GM12892 (cell line): ENCODE measurements at regions not wholly inside any gene's neighbourhood (a gene's known extent, or its start where the extent isn't known, plus 50 kb on each side); places are given as distances from the start of the nearest gene placed in this dataset.
"Not testable (repeated sequence)": the region's sequence is repeated elsewhere in the genome, so short reads cannot be mapped to it uniquely, and the experiment has no call there.

Experiments
- DNase-seq: peaks from one replicate; pipeline ENCODE4 v3.0.0; 2011; ENCODE audit not compliant: insufficient read length
- FAIRE-seq: peaks from 2 replicates; lab custom pipeline; 2011; peaks lifted over from hg19 to GRCh38; lab: Jason Lieb, UNC
- POLR2A ChIP-seq: IDR thresholded peaks from 2 replicates; pipeline ENCODE4 v1.6.1; 2011; ENCODE audit warnings: low read depth, low read length, control low read depth
- POLR2AphosphoS5 ChIP-seq: IDR thresholded peaks from 2 replicates; pipeline ENCODE4 v1.6.1; 2011; ENCODE audit warnings: low read depth, low read length, control low read depth
- TAF1 ChIP-seq: IDR thresholded peaks from 2 replicates; pipeline ENCODE4 v1.6.1; 2011; ENCODE audit warnings: low read depth, mild to moderate bottlenecking, control low read depth, low read length, borderline replicate concordance

DNA sequence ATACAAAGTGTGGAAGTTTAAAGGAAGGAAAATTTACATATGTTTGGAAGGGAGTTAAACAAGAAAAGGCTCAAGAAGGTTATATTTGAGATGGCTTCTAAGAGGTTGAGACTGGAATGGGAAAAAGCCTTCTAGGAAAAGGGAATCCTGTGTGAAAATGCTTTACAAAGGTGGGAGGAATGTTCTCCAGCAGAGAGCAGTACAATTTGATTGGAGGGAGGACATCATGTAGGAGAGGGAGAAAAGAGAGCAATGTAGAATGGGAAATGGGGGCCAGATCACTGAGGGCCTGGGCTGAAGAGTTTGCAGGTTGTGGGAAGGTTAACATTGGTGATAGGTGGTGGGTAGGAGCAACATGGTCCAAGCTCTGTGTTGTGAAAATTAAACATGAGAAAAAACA, 366.9 kb downstream of the XPNPEP1 start:
- DNase-seq (no peak), FAIRE-seq (no peak)
- TF ChIP-seq POLR2A (no peak), POLR2AphosphoS5 (no peak), TAF1 (no peak)

DNA sequence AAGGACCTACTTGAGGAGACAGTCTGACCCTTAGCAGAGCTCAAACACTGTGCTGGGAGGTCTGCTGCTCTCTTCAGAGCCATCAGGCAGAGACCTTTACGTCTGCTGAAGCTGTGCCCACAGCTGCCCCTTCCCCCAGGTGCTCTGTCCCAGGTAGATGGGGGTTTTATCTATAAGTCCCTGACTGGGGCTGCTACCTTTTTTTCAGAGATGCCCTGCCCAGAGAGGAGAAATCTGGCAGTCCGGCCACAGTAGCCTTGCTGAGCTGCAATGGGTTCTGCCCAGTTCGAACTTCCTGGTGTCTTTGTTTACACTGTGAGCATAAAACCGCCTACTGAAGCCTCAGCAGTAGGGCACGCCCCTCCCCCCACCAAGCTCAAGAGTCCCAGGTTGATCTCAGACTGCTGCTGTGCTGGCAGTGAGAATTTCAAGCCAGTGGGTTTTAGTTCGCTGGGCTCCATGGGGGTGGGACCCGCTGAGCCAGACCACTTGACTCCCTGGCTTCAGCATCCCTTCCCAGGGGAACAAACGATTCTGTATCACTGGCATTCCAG, 381.2 kb downstream of the XPNPEP1 start:
- DNase-seq, FAIRE-seq: not testable (repeated sequence)

DNA sequence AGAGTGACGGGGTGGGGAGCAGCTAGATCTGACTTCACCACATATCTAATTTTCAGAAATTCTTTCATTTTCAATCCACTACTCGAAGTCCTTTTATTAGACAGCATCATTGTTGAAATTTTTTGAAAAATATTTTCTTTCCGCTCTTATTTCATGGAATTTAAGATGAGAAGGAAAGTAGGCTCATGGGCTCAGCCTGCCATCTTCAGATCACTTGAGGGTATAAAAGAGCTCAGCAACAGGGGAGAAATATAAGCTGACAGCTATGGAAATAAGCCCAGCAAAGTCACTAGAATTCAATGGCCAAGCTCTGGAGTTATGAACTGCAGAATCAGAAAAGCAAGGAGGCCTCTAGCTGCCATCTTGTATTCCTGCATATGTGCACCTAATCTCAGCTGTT, 389.1 kb downstream of the XPNPEP1 start:
- TF ChIP-seq POLR2AphosphoS5 (no peak), TAF1 (no peak), POLR2A (no peak)
- FAIRE-seq (no peak), DNase-seq (no peak)

DNA sequence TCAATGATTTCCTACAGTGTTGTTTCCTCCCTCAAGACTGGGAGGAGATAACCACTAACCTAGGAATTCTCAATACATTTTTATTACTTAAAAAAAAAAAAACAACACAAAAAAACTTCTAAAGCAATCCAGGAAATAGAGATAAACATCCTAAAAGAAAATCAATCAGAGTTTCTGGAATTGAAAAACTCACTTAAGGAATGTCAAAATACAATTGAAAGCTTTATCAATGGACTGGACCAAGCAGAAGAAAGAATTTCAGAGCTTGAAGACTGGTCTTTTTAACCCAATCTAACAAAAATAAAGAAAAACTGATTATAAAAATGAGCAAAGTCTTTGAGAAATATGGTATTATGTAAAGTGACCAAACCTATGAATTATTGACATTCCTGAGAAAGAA, 394.1 kb downstream of the XPNPEP1 start:
- no peak for FAIRE-seq
- no peak for TF ChIP-seq TAF1
- no peak for TF ChIP-seq POLR2AphosphoS5
- no peak for TF ChIP-seq POLR2A
- no peak for DNase-seq

DNA sequence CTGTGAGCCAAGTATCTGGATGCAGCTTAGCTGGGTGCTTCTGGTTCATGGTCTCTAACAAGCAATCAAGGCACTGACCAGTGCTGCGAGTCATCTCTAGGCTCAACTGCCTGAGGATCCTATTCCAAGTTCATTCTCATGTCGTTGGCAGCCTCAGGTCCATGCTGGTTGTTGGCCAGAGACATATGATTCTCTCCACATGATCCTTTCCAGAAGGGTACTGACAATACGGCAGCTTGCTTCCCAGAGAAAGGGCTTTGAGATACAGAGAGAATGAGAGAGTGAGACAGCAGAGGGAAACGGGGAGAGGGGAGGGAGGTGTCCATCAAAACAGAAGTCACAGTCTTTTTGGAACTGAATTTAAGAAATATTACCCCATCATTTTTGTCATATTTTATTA, 405.6 kb downstream of the XPNPEP1 start:
- no peak for FAIRE-seq
- DNase-seq: no peak
- TF ChIP-seq POLR2AphosphoS5 (no peak), TAF1 (no peak), POLR2A (no peak)

DNA sequence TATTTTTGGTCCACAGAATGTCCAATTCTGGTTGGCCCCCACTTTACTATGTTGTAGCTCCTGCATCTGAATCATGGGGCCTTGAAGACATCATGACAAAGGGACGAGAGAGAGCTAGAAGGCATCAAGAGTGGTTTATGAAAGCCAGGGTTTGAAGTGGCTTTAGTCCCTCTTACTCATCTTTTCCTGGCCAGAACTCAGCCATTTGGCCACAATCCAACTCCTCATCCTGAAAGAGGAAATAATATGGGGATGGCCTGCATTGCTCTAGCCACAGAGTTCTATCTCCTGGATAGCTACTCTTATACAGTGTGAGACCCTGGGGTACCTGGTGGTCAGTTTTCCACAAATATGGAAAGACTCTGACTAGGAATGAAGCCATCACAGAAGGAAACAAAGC, 418.9 kb downstream of the XPNPEP1 start:
- no peak for TF ChIP-seq POLR2A
- TF ChIP-seq TAF1: no peak
- no peak for TF ChIP-seq POLR2AphosphoS5
- FAIRE-seq (no peak), DNase-seq (no peak)

DNA sequence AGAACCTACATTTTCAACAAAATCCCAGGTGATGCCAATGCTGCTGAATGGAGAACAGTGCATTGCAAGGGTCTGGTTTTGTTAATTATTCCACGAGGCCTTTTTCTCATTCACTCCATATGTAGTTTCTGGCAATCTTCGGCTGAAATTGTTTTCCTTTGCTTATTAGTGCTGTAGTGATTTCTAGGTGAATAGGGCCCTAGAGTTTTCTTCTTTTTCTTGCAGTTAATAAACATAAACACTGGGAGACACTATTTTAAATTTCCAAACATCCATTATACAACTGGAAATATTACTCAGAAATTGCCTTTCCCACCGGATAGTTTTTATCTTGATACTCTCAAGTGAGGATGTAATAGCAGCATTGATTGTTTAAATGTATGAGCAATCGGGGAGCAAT, 435.6 kb downstream of the XPNPEP1 start:
- DNase-seq (no peak), FAIRE-seq (no peak)
- no peak for TF ChIP-seq POLR2AphosphoS5
- TF ChIP-seq POLR2A: no peak
- no peak for TF ChIP-seq TAF1

DNA sequence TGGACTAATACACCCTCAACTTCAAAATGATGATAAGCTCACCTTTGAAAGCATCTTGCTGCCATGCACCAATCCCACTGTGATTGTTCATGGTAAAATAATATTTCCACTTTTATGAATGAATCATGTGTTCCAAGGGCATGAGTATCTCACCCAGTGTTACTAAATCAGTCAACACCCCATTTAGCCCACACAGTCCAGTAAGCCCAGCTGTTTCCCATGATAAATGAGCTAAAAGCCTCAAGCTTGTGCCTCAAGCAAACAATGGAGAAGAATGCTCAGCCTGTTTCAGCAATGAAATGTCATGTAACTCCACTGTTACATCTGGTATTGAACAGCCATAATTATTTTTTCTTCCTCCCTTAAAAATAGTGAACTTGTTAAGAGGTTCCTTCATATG, 442.5 kb downstream of the XPNPEP1 start:
- FAIRE-seq (no peak), DNase-seq (no peak)
- TF ChIP-seq POLR2A (no peak), TAF1 (no peak), POLR2AphosphoS5 (no peak)

DNA sequence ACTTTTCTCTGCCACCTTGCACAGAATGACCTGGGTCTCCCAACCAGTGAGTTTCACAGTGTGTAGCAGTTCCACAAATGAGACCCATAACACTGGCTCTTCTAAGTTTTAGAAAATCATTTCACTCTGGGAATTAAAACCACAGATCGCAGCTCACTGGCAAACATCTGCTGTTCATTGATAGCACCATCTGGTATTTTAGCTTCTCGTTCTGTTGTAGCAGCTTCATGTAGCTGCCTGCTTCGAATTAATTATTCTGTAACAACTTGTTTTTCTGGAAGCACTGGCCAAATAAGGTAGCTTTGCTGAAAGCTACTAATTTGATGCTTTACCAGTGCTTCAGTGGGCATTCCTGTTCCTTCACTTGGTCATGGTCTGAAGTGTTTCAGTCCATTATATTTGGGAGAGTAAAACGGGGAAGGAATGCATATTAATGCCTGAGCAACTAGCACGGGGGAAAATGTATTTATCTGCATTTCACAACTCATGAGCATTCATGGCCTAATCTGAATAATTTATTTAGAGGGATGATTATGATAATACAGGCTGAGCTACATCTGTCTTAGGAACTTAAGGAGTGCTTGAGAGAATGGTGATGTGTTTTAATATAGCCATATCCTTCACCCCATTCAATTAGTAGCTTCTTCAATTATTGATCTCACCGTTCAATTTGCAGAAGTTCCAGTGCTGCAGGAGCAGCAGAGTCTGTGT, 447.4 kb downstream of the XPNPEP1 start:
- no peak for FAIRE-seq

DNA sequence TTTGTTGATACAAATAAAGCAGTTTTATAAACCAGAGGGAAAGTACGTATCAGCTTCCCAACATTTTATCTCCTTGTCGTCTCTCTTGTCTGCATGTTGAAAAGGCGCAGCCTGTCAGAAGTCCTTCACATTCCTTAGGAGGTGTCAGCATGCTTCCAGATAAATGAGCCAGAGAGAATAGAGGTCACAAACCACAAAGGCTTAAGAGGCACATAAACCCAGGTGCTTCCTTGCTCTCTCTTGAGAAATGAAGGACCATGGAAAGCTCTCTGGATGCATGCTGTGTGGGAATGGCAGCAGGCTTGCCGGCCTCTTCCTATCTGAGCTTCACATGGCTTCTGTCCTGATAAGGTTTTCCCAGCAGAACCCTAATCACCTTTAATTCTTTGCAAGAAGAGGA, 448.5 kb downstream of the XPNPEP1 start:
- TF ChIP-seq POLR2AphosphoS5: no peak
- FAIRE-seq (no peak), DNase-seq (no peak)

More for the DNA sequence above, 447.4 kb downstream of the XPNPEP1 start:
- DNase-seq: no peak
- TF ChIP-seq TAF1 (no peak), POLR2A (no peak), POLR2AphosphoS5 (no peak)

DNA sequence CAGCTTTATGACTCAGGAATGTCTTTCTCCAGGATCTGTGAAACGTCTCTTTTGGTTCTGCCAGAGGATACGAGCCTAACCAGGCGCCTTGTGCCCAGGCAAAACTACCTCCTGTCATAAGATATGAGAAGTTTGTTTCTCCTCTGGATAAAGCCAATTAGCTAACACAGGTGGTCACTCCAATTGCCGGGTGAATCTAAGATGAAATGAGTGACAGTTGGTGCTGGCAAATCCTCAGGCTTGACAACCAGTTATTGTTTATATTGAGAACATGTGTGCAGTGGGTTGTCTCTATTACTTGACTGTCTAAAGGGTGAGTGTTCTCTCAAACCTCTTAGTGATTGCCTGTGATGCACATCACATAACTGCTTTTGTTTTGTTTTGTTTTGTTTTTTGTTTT, 449.1 kb downstream of the XPNPEP1 start:
- TF ChIP-seq TAF1 (no peak), POLR2A (no peak), POLR2AphosphoS5 (no peak)
- no peak for FAIRE-seq
- DNase-seq: no peak

DNA sequence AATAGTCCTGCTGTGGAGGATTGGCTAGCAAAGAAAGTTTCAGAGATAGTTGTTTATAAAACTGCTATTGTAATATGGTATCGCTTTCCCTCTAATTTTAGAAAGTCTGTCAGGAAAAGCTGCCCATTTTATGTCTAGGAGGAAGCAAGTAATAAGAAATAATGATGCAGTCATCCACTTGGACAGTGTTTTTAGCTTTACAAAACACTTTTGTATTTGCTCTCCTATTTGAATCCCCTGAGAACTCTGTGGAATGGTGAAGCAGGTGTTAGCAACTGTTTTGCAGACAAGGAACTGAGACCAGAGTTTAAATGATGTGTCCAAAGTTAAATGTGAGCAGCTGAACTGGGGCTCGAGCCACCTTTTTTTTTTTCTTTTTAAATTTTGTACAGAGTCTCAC, 455.8 kb downstream of the XPNPEP1 start:
- no peak for FAIRE-seq
- no peak for TF ChIP-seq POLR2AphosphoS5
- no peak for TF ChIP-seq TAF1
- no peak for TF ChIP-seq POLR2A
- no peak for DNase-seq

DNA sequence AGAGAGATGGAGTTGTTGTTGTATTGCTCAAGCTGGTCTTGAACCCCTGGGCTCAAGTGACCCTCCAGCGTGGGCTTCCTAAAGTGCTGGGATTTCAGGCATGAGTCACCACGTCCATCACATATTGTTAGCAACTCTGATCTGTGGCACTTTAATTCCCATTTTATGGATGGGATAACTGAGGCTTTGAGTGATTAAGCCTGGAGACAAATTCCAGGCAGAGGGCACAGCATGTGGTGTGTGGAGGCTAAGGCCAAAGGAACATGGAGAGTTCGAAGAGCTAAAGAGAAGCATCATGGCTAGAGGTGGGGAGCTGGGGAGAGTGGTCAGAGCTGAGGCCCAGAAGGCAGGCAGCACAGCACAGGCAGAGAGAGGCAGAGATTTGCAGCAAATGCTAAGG, 458.4 kb downstream of the XPNPEP1 start:
- FAIRE-seq (no peak), DNase-seq (no peak)
- no peak for TF ChIP-seq TAF1

DNA sequence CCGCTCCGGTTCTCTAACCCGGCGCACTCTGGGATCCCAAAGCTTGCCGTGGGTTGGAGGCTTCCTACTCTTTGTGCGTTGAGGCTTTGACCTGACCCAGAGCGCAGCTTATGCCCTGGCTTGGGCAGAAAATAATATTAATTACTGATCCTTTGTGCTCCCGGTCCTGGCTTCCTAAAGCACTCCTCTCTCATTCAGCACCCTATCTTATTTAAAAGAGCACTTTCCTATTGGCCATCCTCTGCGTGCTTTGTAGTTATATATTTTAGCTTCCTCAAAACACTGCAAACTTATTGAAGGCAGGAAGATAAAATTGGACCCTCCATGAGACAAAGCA, 466.0 kb downstream of the XPNPEP1 start:
- TF ChIP-seq POLR2A (no peak), TAF1 (no peak), POLR2AphosphoS5 (no peak)
- DNase-seq (no peak), FAIRE-seq (no peak)
